ENCODE measurements at regions not wholly inside any gene's neighbourhood (a gene's known extent, or its start where the extent isn't known, plus 50 kb on each side); places are given as distances from the start of the nearest gene placed in this dataset.
"Not testable (repeated sequence)": the region's sequence is repeated elsewhere in the genome, so short reads cannot be mapped to it uniquely, and the experiment has no call there.

- DNase-seq (ENCODE audit: low spot score) = no peak
Measured at GRCh38 chr5:52607227-52607824, 180.4 kb upstream of the ITGA1 start.

GRCh38 chr5:52620315-52620714, 167.4 kb upstream of the ITGA1 start:
- no peak for DNase-seq (ENCODE audit: low spot score)

- DNase-seq (ENCODE audit: low spot score) = no peak
Measured at GRCh38 chr5:52623291-52623690, 164.4 kb upstream of the ITGA1 start.

GRCh38 chr5:52624291-52624690, 163.4 kb upstream of the ITGA1 start:
- no peak for DNase-seq (ENCODE audit: low spot score)

- DNase-seq (ENCODE audit: low spot score) = no peak
Measured at GRCh38 chr5:52626312-52626711, 161.4 kb upstream of the ITGA1 start.

- DNase-seq (ENCODE audit: low spot score) = no peak
Measured at GRCh38 chr5:52627740-52628139, 160.0 kb upstream of the ITGA1 start.

- no peak for DNase-seq (ENCODE audit: low spot score)
Measured at GRCh38 chr5:52632281-52632680, 155.4 kb upstream of the ITGA1 start.

- not testable (repeated sequence) for DNase-seq (ENCODE audit: low spot score)
Measured at GRCh38 chr5:52634171-52634570, 153.5 kb upstream of the ITGA1 start.

GRCh38 chr5:52638732-52639131, 149.0 kb upstream of the ITGA1 start:
- no peak for DNase-seq (ENCODE audit: low spot score)

GRCh38 chr5:52648726-52649125, 139.0 kb upstream of the ITGA1 start:
- no peak for DNase-seq (ENCODE audit: low spot score)

GRCh38 chr5:52655163-52655562, 132.6 kb upstream of the ITGA1 start:
- no peak for DNase-seq (ENCODE audit: low spot score)

GRCh38 chr5:52656569-52657246, 131.0 kb upstream of the ITGA1 start:
- no peak for DNase-seq (ENCODE audit: low spot score)

- DNase-seq (ENCODE audit: low spot score) = peak; percentile 5
Measured at GRCh38 chr5:52657247-52657645, 130.5 kb upstream of the ITGA1 start.

- no peak for DNase-seq (ENCODE audit: low spot score)
Measured at GRCh38 chr5:52658246-52658645, 129.5 kb upstream of the ITGA1 start.

- DNase-seq (ENCODE audit: low spot score) = no peak
Measured at GRCh38 chr5:52660621-52661020, 127.1 kb upstream of the ITGA1 start.

GRCh38 chr5:52661903-52662595, 125.7 kb upstream of the ITGA1 start:
- no peak for DNase-seq (ENCODE audit: low spot score)

GRCh38 chr5:52665559-52665958, 122.2 kb upstream of the ITGA1 start:
- no peak for DNase-seq (ENCODE audit: low spot score)

- no peak for DNase-seq (ENCODE audit: low spot score)
Measured at GRCh38 chr5:52668139-52668538, 119.6 kb upstream of the ITGA1 start.

GRCh38 chr5:52668544-52669185, 119.1 kb upstream of the ITGA1 start:
- no peak for DNase-seq (ENCODE audit: low spot score)

GRCh38 chr5:52672459-52672858, 115.3 kb upstream of the ITGA1 start:
- DNase-seq (ENCODE audit: low spot score) = no peak

GRCh38 chr5:52673495-52673894, 114.2 kb upstream of the ITGA1 start:
- no peak for DNase-seq (ENCODE audit: low spot score)

GRCh38 chr5:52674815-52675545, 112.7 kb upstream of the ITGA1 start:
- no peak for DNase-seq (ENCODE audit: low spot score)

Measured in hematopoietic multipotent progenitor cell treated with erythropoietin and hydrocortisone succinate and interleukin-3 and kit ligand, for 17 days (in vitro differentiated cells).